ENCODE measurements at regions not wholly inside any gene's neighbourhood (a gene's known extent, or its start where the extent isn't known, plus 50 kb on each side); places are given as distances from the start of the nearest gene placed in this dataset.

DNA sequence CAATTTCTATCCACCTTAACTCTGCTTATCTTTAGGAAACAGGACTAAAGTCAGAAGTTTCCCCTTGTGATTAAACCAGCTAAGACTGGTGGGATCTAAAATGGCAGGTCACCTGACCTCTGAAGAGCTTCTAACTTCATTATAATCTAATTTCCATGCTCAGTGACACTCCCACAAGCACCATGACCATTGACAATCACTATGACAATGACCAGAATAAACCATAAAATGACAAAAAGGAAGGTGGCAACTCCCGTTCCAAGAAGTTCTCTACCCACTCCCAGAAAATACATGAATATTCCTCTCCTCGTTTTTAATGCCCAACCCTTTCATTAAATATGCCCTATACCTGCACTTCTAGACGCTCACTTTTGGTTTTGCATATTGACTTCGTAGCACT, 471.2 kb upstream of the CCDC54 start:
- no peak for DNase-seq
- TF ChIP-seq, protein P1, sequence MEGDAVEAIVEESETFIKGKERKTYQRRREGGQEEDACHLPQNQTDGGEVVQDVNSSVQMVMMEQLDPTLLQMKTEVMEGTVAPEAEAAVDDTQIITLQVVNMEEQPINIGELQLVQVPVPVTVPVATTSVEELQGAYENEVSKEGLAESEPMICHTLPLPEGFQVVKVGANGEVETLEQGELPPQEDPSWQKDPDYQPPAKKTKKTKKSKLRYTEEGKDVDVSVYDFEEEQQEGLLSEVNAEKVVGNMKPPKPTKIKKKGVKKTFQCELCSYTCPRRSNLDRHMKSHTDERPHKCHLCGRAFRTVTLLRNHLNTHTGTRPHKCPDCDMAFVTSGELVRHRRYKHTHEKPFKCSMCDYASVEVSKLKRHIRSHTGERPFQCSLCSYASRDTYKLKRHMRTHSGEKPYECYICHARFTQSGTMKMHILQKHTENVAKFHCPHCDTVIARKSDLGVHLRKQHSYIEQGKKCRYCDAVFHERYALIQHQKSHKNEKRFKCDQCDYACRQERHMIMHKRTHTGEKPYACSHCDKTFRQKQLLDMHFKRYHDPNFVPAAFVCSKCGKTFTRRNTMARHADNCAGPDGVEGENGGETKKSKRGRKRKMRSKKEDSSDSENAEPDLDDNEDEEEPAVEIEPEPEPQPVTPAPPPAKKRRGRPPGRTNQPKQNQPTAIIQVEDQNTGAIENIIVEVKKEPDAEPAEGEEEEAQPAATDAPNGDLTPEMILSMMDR (IDR thresholded peaks at IDR 0.05) = no peak
- no peak for TF ChIP-seq POLR2A (IDR thresholded peaks at IDR 0.05)
- no peaks in the 10 kb centered on the region for H3K36me3 ChIP-seq

DNA sequence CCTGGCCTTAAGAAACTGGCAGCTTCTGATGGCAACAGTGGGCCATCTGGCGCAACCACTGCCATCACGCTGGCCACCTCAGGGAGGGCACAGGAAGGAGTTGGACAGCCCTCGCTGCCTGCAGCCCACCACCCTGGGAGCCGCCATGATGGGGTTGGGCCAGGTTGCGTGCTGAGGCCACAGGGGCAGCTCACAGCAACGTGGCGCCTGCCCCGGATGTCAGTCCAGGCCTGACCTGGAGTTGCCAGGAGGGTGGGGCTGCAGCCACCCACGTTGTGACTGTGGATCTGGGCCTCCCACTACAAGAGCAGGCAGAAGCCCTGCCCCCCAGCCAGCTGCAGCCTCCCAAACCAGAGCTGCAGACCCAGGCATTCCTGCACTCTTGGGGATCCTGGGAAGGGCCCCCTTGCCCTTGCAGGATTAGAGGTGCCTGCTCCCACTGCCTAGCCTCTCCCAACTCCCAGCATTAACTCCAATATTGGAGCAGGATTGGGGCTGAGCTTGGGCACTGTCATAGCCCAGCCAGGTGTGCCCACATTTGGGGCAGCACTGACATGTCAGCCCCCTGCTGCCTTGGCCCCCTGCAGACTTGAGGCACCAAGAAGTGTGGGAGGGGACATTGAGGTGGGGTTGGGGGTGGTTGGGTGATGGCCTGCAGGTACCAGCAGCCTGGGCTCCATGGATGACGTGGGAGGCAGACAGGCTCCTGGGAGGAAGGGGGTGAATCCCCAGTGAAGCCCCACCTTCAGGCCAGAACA, 468.9 kb upstream of the CCDC54 start:
- intact Hi-C loops (cut with DNase I; ENCODE audit: low total_unique reads) = no loop called here

More for the DNA sequence above, 471.2 kb upstream of the CCDC54 start:
- no peak overlapping the region for H3K27ac ChIP-seq
- no peaks in the 10 kb centered on the region for H3K9me3 ChIP-seq
- no peaks in the 10 kb centered on the region for H3K4me1 ChIP-seq
- H3K4me3 ChIP-seq = no peak overlapping the region
- no peaks in the 10 kb centered on the region for H3K27me3 ChIP-seq
- intact Hi-C loops (cut with DNase I; ENCODE audit: low total_unique reads) = no loop called here

DNA sequence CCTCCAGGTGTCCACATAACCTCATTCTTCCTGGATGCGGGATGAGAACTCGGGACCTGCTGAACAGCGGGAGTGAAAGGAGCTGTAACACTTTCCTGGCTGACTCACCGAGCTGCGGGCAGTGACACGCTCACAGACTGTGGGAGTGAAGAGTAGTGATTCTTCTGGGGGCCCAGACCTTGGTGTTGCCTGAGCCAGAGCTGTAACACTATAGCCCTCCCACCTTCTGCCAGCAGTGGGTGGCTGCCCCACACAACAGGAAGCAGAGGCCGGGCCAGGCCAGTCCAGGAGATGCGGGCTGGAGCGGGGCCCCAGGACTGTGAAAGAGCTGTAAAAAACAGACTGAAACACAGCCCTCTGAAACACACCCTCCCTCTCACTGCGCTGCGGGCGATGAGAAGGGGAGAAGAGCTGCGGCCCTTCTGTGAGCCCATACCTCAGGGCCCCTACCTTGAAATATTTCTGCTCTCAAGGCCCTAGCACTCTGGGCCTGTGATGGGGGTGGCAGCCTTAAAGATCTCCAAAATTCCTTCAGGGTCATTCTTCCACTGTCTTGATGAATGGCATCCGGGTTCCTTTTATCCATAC, 464.0 kb upstream of the CCDC54 start:
- no peak for TF ChIP-seq POLR2A (IDR thresholded peaks at IDR 0.05)
- TF ChIP-seq, protein P1 (IDR thresholded peaks at IDR 0.05) = no peak
- no peaks in the 10 kb centered on the region for H3K27me3 ChIP-seq

More for the DNA sequence above, 468.9 kb upstream of the CCDC54 start:
- TF ChIP-seq, protein P1 (IDR thresholded peaks at IDR 0.05) = no peak
- no peak for TF ChIP-seq POLR2A (IDR thresholded peaks at IDR 0.05)
- Histone ChIP-seq H3K36me3 (no peaks in the 10 kb centered on the region), H3K4me1 (no peaks in the 10 kb centered on the region), H3K27ac (no peak overlapping the region), H3K9me3 (no peaks in the 10 kb centered on the region), H3K4me3 (no peak overlapping the region), H3K27me3 (no peaks in the 10 kb centered on the region)
- no peak for DNase-seq

DNA sequence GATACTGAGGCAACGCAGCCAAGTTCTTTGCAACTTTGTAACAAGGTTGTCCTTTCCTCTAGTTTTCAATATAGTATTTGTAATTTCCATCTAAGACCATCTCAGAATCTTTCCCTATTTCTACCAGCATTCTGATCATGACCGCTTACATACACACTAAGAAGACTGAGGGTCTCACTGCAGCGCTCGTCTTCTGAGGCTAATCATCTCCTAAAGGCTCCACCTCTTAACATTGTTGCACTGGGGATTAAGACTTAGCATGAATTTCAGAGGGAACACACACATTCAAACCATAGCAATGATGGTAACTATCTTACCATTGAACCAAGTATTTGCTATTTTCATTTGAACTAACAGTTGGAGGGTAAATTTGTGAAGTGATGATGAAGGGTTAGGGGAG, 463.3 kb upstream of the CCDC54 start:
- no peaks in the 10 kb centered on the region for H3K9me3 ChIP-seq
- DNase-seq = no peak
- intact Hi-C loops (cut with DNase I; ENCODE audit: low total_unique reads) = no loop called here

More for the DNA sequence above, 464.0 kb upstream of the CCDC54 start:
- H3K36me3 ChIP-seq = no peaks in the 10 kb centered on the region
- H3K4me3 ChIP-seq = no peak overlapping the region
- H3K27ac ChIP-seq = no peak overlapping the region
- H3K4me1 ChIP-seq = no peaks in the 10 kb centered on the region
- H3K9me3 ChIP-seq = no peaks in the 10 kb centered on the region
- no peak for DNase-seq
- intact Hi-C loops (cut with DNase I; ENCODE audit: low total_unique reads) = no loop called here

DNA sequence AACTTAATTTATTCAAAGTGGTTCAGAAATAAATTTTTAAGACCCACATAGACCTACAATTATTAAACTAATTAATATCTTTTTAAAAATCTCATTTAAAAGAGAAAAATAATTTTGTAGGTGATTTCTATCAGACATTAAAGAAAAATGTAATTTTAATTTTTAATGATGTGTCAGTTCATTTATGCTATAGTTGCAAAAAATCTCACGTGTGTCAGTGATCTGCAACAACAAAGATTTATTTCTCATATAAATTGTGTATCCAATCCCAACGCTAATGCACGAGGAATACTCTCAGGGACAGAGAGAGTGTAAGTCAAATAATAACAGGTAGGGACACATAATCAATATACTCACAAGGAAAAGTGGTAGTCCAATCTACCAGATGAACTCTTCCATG, 456.6 kb upstream of the CCDC54 start:
- Histone ChIP-seq H3K4me3 (no peak overlapping the region), H3K36me3 (no peaks in the 10 kb centered on the region), H3K4me1 (no peaks in the 10 kb centered on the region), H3K27ac (no peak overlapping the region), H3K9me3 (no peaks in the 10 kb centered on the region), H3K27me3 (no peaks in the 10 kb centered on the region)
- TF ChIP-seq, protein P1 (IDR thresholded peaks at IDR 0.05) = no peak
- TF ChIP-seq POLR2A (IDR thresholded peaks at IDR 0.05) = no peak
- intact Hi-C loops (cut with DNase I; ENCODE audit: low total_unique reads) = no loop called here
- no peak for DNase-seq

More for the DNA sequence above, 463.3 kb upstream of the CCDC54 start:
- TF ChIP-seq POLR2A (IDR thresholded peaks at IDR 0.05) = no peak
- TF ChIP-seq, protein P1 (IDR thresholded peaks at IDR 0.05) = no peak
- no peaks in the 10 kb centered on the region for H3K36me3 ChIP-seq
- no peak overlapping the region for H3K27ac ChIP-seq
- H3K27me3 ChIP-seq = no peaks in the 10 kb centered on the region
- no peaks in the 10 kb centered on the region for H3K4me1 ChIP-seq
- H3K4me3 ChIP-seq = no peak overlapping the region

Data from uterus (tissue), 3 donors.